ENCODE measurements at regions not wholly inside any gene's neighbourhood (a gene's known extent, or its start where the extent isn't known, plus 50 kb on each side); places are given as distances from the start of the nearest gene placed in this dataset.

GRCh38 chrX:2576793-2577192, 76.0 kb upstream of the DHRSX start:
- H3K36me3 ChIP-seq (ENCODE audit: control insufficient read depth in 2 of 2, extremely low read depth in 1 of 2, insufficient read depth in 1 of 2, low read length in 1 of 2) = no peaks in the 10 kb centered on the region
- Mint-ChIP-seq H3K36me3 (no peaks in the 10 kb centered on the region), H3K27ac (no peak overlapping the region), H3K27me3 (peaks cover 24 to 36% of the 10 kb centered on the region in 2 donors), H3K9me3 (no peaks in the 10 kb centered on the region), H3K4me3 (no peak overlapping the region), H3K4me1 (peaks cover 6 to 8% (median 7%) of the 10 kb centered on the region in 3 donors)
- ChIA-PET CTCF (no interaction called here), POLR2A (no interaction called here)
- ATAC-seq (replicated peaks in 1 of 4) (no peak), DNase-seq (no peak)
- H3K9me3 ChIP-seq = no peaks in the 10 kb centered on the region
- no peak overlapping the region for H3K27ac ChIP-seq (ENCODE audit: low read length)
- no peak overlapping the region for H3K4me3 ChIP-seq (ENCODE audit: control insufficient read depth in 1 of 2, extremely low read depth in 1 of 2, low read length in 1 of 2)
- peaks cover 0 to 27% of the 10 kb centered on the region in 2 experiments for H3K27me3 ChIP-seq (replicated peaks in 1 of 2; ENCODE audit: control insufficient read depth in 2 of 2, extremely low read depth in 1 of 2, insufficient read depth in 2 of 2, low read length in 1 of 2)
- peaks cover 0 to 3% of the 10 kb centered on the region in 2 experiments for H3K4me1 ChIP-seq (ENCODE audit: control insufficient read depth in 1 of 2, extremely low read depth in 1 of 2, insufficient read depth in 2 of 2, low read length in 2 of 2)
- WGBS (ENCODE audit: insufficient coverage) = 100% methylated on average over 1 of the region's 8 CpGs

GRCh38 chrX:2574271-2574670, 73.5 kb upstream of the DHRSX start:
- Mint-ChIP-seq H3K4me1 (peaks cover 5 to 6% (median 5%) of the 10 kb centered on the region in 3 donors), H3K9me3 (peaks cover 0 to 5% (median 0%) of the 10 kb centered on the region in 3 donors), H3K27me3 (peaks cover 15 to 18% of the 10 kb centered on the region in 2 donors), H3K4me3 (no peak overlapping the region), H3K36me3 (no peaks in the 10 kb centered on the region), H3K27ac (no peak overlapping the region)
- DNase-seq (no peak), ATAC-seq (replicated peaks in 1 of 4) (no peak)
- whole genome bisulfite sequencing (ENCODE audit: insufficient coverage) = 82% methylated on average over 4 of the region's 6 CpGs
- Histone ChIP-seq H3K36me3 (ENCODE audit: control insufficient read depth in 2 of 2, extremely low read depth in 1 of 2, insufficient read depth in 1 of 2, low read length in 1 of 2) (no peaks in the 10 kb centered on the region), H3K4me3 (ENCODE audit: control insufficient read depth in 1 of 2, extremely low read depth in 1 of 2, low read length in 1 of 2) (no peak overlapping the region), H3K27ac (ENCODE audit: low read length) (no peak overlapping the region), H3K9me3 (no peaks in the 10 kb centered on the region), H3K27me3 (replicated peaks in 1 of 2; ENCODE audit: control insufficient read depth in 2 of 2, extremely low read depth in 1 of 2, insufficient read depth in 2 of 2, low read length in 1 of 2) (peaks cover 0 to 11% of the 10 kb centered on the region in 2 experiments), H3K4me1 (ENCODE audit: control insufficient read depth in 1 of 2, extremely low read depth in 1 of 2, insufficient read depth in 2 of 2, low read length in 2 of 2) (peaks cover 0 to 3% of the 10 kb centered on the region in 2 experiments)
- CTCF ChIA-PET = no interaction called here
- POLR2A ChIA-PET = no interaction called here

GRCh38 chrX:2572740-2573139, 72.0 kb upstream of the DHRSX start:
- Mint-ChIP-seq H3K36me3 (no peaks in the 10 kb centered on the region), H3K4me1 (no peaks in the 10 kb centered on the region), H3K27me3 (peaks cover 4 to 5% of the 10 kb centered on the region in 2 donors), H3K9me3 (peaks cover 0 to 9% (median 0%) of the 10 kb centered on the region in 3 donors), H3K4me3 (no peak overlapping the region), H3K27ac (no peak overlapping the region)
- H3K4me1 ChIP-seq (ENCODE audit: control insufficient read depth in 1 of 2, extremely low read depth in 1 of 2, insufficient read depth in 2 of 2, low read length in 2 of 2) = no peaks in the 10 kb centered on the region
- H3K27ac ChIP-seq (ENCODE audit: low read length) = no peak overlapping the region
- H3K27me3 ChIP-seq (replicated peaks in 1 of 2; ENCODE audit: control insufficient read depth in 2 of 2, extremely low read depth in 1 of 2, insufficient read depth in 2 of 2, low read length in 1 of 2) = peaks cover 0 to 2% of the 10 kb centered on the region in 2 experiments
- ChIA-PET CTCF (no interaction called here), POLR2A (no interaction called here)
- no peaks in the 10 kb centered on the region for H3K36me3 ChIP-seq (ENCODE audit: control insufficient read depth in 2 of 2, extremely low read depth in 1 of 2, insufficient read depth in 1 of 2, low read length in 1 of 2)
- no peaks in the 10 kb centered on the region for H3K9me3 ChIP-seq
- ATAC-seq (replicated peaks in 1 of 4) (no peak), DNase-seq (no peak)
- 95% methylated on average over 3 of the region's 7 CpGs for WGBS (ENCODE audit: insufficient coverage)
- H3K4me3 ChIP-seq (ENCODE audit: control insufficient read depth in 1 of 2, extremely low read depth in 1 of 2, low read length in 1 of 2) = no peak overlapping the region

GRCh38 chrX:2568125-2568524, 67.3 kb upstream of the DHRSX start:
- DNase-seq (no peak), ATAC-seq (replicated peaks in 1 of 4) (no peak)
- Mint-ChIP-seq H3K9me3 (peaks cover 0 to 9% (median 0%) of the 10 kb centered on the region in 3 donors), H3K4me1 (no peaks in the 10 kb centered on the region), H3K27me3 (peaks cover 0 to 4% of the 10 kb centered on the region in 2 donors), H3K4me3 (no peak overlapping the region), H3K27ac (no peak overlapping the region), H3K36me3 (no peaks in the 10 kb centered on the region)
- POLR2A ChIA-PET = no interaction called here
- peaks cover 0 to 7% of the 10 kb centered on the region in 2 experiments for H3K27me3 ChIP-seq (replicated peaks in 1 of 2; ENCODE audit: control insufficient read depth in 2 of 2, extremely low read depth in 1 of 2, insufficient read depth in 2 of 2, low read length in 1 of 2)
- CTCF ChIA-PET = no interaction called here
- H3K4me3 ChIP-seq (ENCODE audit: control insufficient read depth in 1 of 2, extremely low read depth in 1 of 2, low read length in 1 of 2) = no peak overlapping the region
- H3K36me3 ChIP-seq (ENCODE audit: control insufficient read depth in 2 of 2, extremely low read depth in 1 of 2, insufficient read depth in 1 of 2, low read length in 1 of 2) = no peaks in the 10 kb centered on the region
- H3K4me1 ChIP-seq (ENCODE audit: control insufficient read depth in 1 of 2, extremely low read depth in 1 of 2, insufficient read depth in 2 of 2, low read length in 2 of 2) = no peaks in the 10 kb centered on the region
- H3K9me3 ChIP-seq = no peaks in the 10 kb centered on the region
- no peak overlapping the region for H3K27ac ChIP-seq (ENCODE audit: low read length)
- 100% methylated on average over 2 of the region's 6 CpGs for WGBS (ENCODE audit: insufficient coverage)

GRCh38 chrX:2566055-2566454, 65.3 kb upstream of the DHRSX start:
- POLR2A ChIA-PET = no interaction called here
- ATAC-seq (replicated peaks in 1 of 4) (no peak), DNase-seq (no peak)
- H3K4me3 Mint-ChIP-seq = no peak overlapping the region
- H3K36me3 Mint-ChIP-seq = no peaks in the 10 kb centered on the region
- H3K4me3 ChIP-seq (ENCODE audit: control insufficient read depth in 1 of 2, extremely low read depth in 1 of 2, low read length in 1 of 2) = no peak overlapping the region
- H3K4me1 Mint-ChIP-seq = no peaks in the 10 kb centered on the region
- H3K36me3 ChIP-seq (ENCODE audit: control insufficient read depth in 2 of 2, extremely low read depth in 1 of 2, insufficient read depth in 1 of 2, low read length in 1 of 2) = no peaks in the 10 kb centered on the region
- no peaks in the 10 kb centered on the region for H3K4me1 ChIP-seq (ENCODE audit: control insufficient read depth in 1 of 2, extremely low read depth in 1 of 2, insufficient read depth in 2 of 2, low read length in 2 of 2)
- CTCF ChIA-PET = no interaction called here
- H3K9me3 ChIP-seq = no peaks in the 10 kb centered on the region
- peaks cover 0 to 7% of the 10 kb centered on the region in 2 experiments for H3K27me3 ChIP-seq (replicated peaks in 1 of 2; ENCODE audit: control insufficient read depth in 2 of 2, extremely low read depth in 1 of 2, insufficient read depth in 2 of 2, low read length in 1 of 2)
- 96% methylated on average over 4 of the region's 8 CpGs for WGBS (ENCODE audit: insufficient coverage)
- no peak overlapping the region for H3K27ac ChIP-seq (ENCODE audit: low read length)
- no peak overlapping the region for H3K27ac Mint-ChIP-seq
- peaks cover 0 to 9% (median 0%) of the 10 kb centered on the region in 3 donors for H3K9me3 Mint-ChIP-seq
- H3K27me3 Mint-ChIP-seq = peaks cover 0 to 4% of the 10 kb centered on the region in 2 donors

- WGBS (ENCODE audit: insufficient coverage) = 54% methylated on average over 3 of the region's 7 CpGs
- Mint-ChIP-seq H3K4me3 (no peak overlapping the region), H3K27me3 (peaks cover 18 to 24% of the 10 kb centered on the region in 2 donors), H3K27ac (no peak overlapping the region), H3K4me1 (no peaks in the 10 kb centered on the region), H3K36me3 (no peaks in the 10 kb centered on the region), H3K9me3 (no peaks in the 10 kb centered on the region)
- H3K4me3 ChIP-seq (ENCODE audit: control insufficient read depth in 1 of 2, extremely low read depth in 1 of 2, low read length in 1 of 2) = no peak overlapping the region
- no peak for ATAC-seq (replicated peaks in 1 of 4)
- ChIA-PET CTCF (no interaction called here), POLR2A (no interaction called here)
- no peaks in the 10 kb centered on the region for H3K36me3 ChIP-seq (ENCODE audit: control insufficient read depth in 2 of 2, extremely low read depth in 1 of 2, insufficient read depth in 1 of 2, low read length in 1 of 2)
- no peaks in the 10 kb centered on the region for H3K9me3 ChIP-seq
- H3K27me3 ChIP-seq (replicated peaks in 1 of 2; ENCODE audit: control insufficient read depth in 2 of 2, extremely low read depth in 1 of 2, insufficient read depth in 2 of 2, low read length in 1 of 2) = peaks cover 0 to 10% of the 10 kb centered on the region in 2 experiments
- H3K27ac ChIP-seq (ENCODE audit: low read length) = no peak overlapping the region
- no peaks in the 10 kb centered on the region for H3K4me1 ChIP-seq (ENCODE audit: control insufficient read depth in 1 of 2, extremely low read depth in 1 of 2, insufficient read depth in 2 of 2, low read length in 2 of 2)
- no peak for DNase-seq
Observed at GRCh38 chrX:2561456-2561855, 60.7 kb upstream of the DHRSX start.

GRCh38 chrX:2559124-2559523, 58.3 kb upstream of the DHRSX start:
- Histone ChIP-seq H3K27ac (ENCODE audit: low read length) (no peak overlapping the region), H3K4me3 (ENCODE audit: control insufficient read depth in 1 of 2, extremely low read depth in 1 of 2, low read length in 1 of 2) (no peak overlapping the region), H3K36me3 (ENCODE audit: control insufficient read depth in 2 of 2, extremely low read depth in 1 of 2, insufficient read depth in 1 of 2, low read length in 1 of 2) (no peaks in the 10 kb centered on the region), H3K9me3 (no peaks in the 10 kb centered on the region), H3K4me1 (ENCODE audit: control insufficient read depth in 1 of 2, extremely low read depth in 1 of 2, insufficient read depth in 2 of 2, low read length in 2 of 2) (no peaks in the 10 kb centered on the region), H3K27me3 (replicated peaks in 1 of 2; ENCODE audit: control insufficient read depth in 2 of 2, extremely low read depth in 1 of 2, insufficient read depth in 2 of 2, low read length in 1 of 2) (peaks cover 0 to 5% of the 10 kb centered on the region in 2 experiments)
- ChIA-PET CTCF (no interaction called here), POLR2A (no interaction called here)
- Mint-ChIP-seq H3K36me3 (no peaks in the 10 kb centered on the region), H3K27ac (no peak overlapping the region), H3K4me1 (no peaks in the 10 kb centered on the region), H3K27me3 (peaks cover 27 to 35% of the 10 kb centered on the region in 2 donors), H3K4me3 (no peak overlapping the region), H3K9me3 (peaks cover 2 to 5% (median 5%) of the 10 kb centered on the region in 3 donors)
- no CpG with 5 or more reads among the region's 3 CpGs for WGBS (ENCODE audit: insufficient coverage)
- ATAC-seq (replicated peaks in 1 of 4) = no peak
- DNase-seq = no peak

Measured in T-cell (primary cell).